Keratinocyte (primary cell): ENCODE measurements at regions not wholly inside any gene's neighbourhood (a gene's known extent, or its start where the extent isn't known, plus 50 kb on each side); places are given as distances from the start of the nearest gene placed in this dataset.

Source experiments
- DNase-seq: peaks from one replicate; pipeline ENCODE4 v3.0.0-alpha.2; 2011; ENCODE audit warnings: low read depth, missing footprints, low spot score
- FAIRE-seq: peaks from 2 replicates; lab custom pipeline; 2011; peaks lifted over from hg19 to GRCh38; lab: Jason Lieb, UNC
- H2AFZ ChIP-seq: 2 replicates; pipeline ENCODE4 v1.6.0; 2012; ENCODE audit warnings: low read length, control low read depth, inconsistent platforms; ENCODE audit not compliant: control insufficient read depth
- H3K27ac ChIP-seq: 2 replicates; pipeline ENCODE4 v1.5.1; 2011; ENCODE audit warnings: low read length; ENCODE audit not compliant: control insufficient read depth, insufficient read depth
- H3K27me3 ChIP-seq: 3 replicates; pipeline ENCODE4 v1.6.0; 2011; ENCODE audit warnings: low read length; ENCODE audit not compliant: control insufficient read depth, insufficient read depth; ENCODE audit errors: extremely low read depth
- H3K36me3 ChIP-seq, 2 experiments: 2 replicates in 1 of 2; 3 replicates in 1 of 2; pipeline ENCODE4 v1.5.1; 2011; ENCODE audit warnings: low read length in 2 of 2, mild to moderate bottlenecking in 1 of 2; ENCODE audit not compliant: control insufficient read depth in 2 of 2, insufficient read depth in 2 of 2; ENCODE audit errors: extremely low read depth in 1 of 2
- H3K4me1 ChIP-seq: 3 replicates; pipeline ENCODE4 v1.5.1; 2011; ENCODE audit warnings: low read length; ENCODE audit not compliant: control insufficient read depth, insufficient read depth; ENCODE audit errors: extremely low read depth
- H3K4me2 ChIP-seq: 3 replicates; pipeline ENCODE4 v1.6.0; 2011; ENCODE audit warnings: low read depth, low read length; ENCODE audit not compliant: control insufficient read depth, insufficient read depth; ENCODE audit errors: extremely low read depth
- H3K4me3 ChIP-seq, 3 experiments: fragments of 200-600 bp in 1 of 3; sonication (generic) in 1 of 3; 2 replicates in 2 of 3; 3 replicates in 1 of 3; pipeline ENCODE4 v1.5.1; 2011 to 2016; ENCODE audit warnings: low read length in 3 of 3, mild to moderate bottlenecking in 3 of 3, control low read depth in 2 of 3, inconsistent platforms in 1 of 3, low read depth in 1 of 3, mixed read lengths in 1 of 3, mixed run types in 1 of 3, moderate library complexity in 1 of 3; ENCODE audit not compliant: control insufficient read depth in 2 of 3, insufficient read depth in 2 of 3; ENCODE audit errors: extremely low read depth in 1 of 3
- H3K79me2 ChIP-seq: 2 replicates; pipeline ENCODE4 v1.6.0; 2012; ENCODE audit warnings: low read length; ENCODE audit not compliant: control insufficient read depth, insufficient read depth
- H3K9ac ChIP-seq: 3 replicates; pipeline ENCODE4 v1.6.0; 2011; ENCODE audit warnings: low read length; ENCODE audit not compliant: control insufficient read depth, insufficient read depth; ENCODE audit errors: extremely low read depth
- H3K9me1 ChIP-seq: 3 replicates; pipeline ENCODE4 v1.6.0; 2011; ENCODE audit warnings: low read length; ENCODE audit not compliant: control insufficient read depth, insufficient read depth; ENCODE audit errors: extremely low read depth
- H3K9me3 ChIP-seq: 2 replicates; pipeline ENCODE4 v1.5.1; 2012; ENCODE audit warnings: low read depth, low read length; ENCODE audit not compliant: control insufficient read depth
- H4K20me1 ChIP-seq: 3 replicates; pipeline ENCODE4 v1.6.0; 2011; ENCODE audit warnings: low read length; ENCODE audit not compliant: control insufficient read depth, insufficient read depth; ENCODE audit errors: extremely low read depth
- EZH2 ChIP-seq: IDR thresholded peaks from one replicate; pipeline ENCODE4 v1.6.1; 2012; ENCODE audit warnings: inconsistent platforms, mild to moderate bottlenecking, low read length, moderate library complexity
- dilution Hi-C: fragments of 300-500 bp; cut with MboI; formaldehyde crosslinking; loops from one replicate; pipeline ENCODE4 v1.7.0; 2020; ENCODE audit warnings: low sequenced_read_pairs; ENCODE audit not compliant: extremely low pct_ligation_motif_present
- TF ChIP-seq, protein P1 (sequence below), 3 experiments: IDR thresholded peaks in 1 of 3; conservative IDR thresholded peaks in 1 of 3; optimal IDR thresholded peaks in 1 of 3; 2 replicates in 2 of 3; 3 replicates in 1 of 3; pipeline versions ENCODE3 to v1.5.1; 2011; ENCODE audit warnings: low read length in 3 of 3, mild to moderate bottlenecking in 3 of 3, moderate library complexity in 2 of 3, control low read depth in 1 of 3, inconsistent platforms in 1 of 3; ENCODE audit not compliant: insufficient read depth in 2 of 3; ENCODE audit errors: extremely low read depth in 1 of 3

DNA sequence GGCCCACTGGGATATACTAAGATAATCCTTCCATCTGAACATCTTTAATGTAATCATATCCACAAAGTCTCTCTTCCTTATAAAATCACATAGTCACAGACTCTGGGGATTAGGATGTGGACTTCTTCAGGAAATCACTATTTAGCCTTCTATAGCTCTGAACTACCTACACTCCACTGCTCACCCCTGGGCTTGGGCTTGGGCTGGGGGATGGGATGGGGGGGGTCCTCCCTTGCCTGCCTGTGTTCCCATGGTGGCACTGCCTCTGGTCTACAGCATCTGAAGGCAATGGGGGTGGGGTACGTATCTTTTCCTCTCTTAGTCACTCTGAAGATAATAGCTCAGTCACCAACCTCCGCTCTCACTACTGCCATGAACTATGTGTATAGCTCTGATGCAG lies 67.8 kb upstream of the SERTM1 start:
- H4K20me1 ChIP-seq: no peaks in the 10 kb centered on the region
- no peak overlapping the region for H3K9ac ChIP-seq
- H3K27me3 ChIP-seq: no peaks in the 10 kb centered on the region
- no peaks in the 10 kb centered on the region for H3K36me3 ChIP-seq
- H3K4me2 ChIP-seq: no peak overlapping the region
- no peaks in the 10 kb centered on the region for H3K79me2 ChIP-seq
- FAIRE-seq (no peak), DNase-seq (no peak)
- TF ChIP-seq EZH2: no peak
- no peaks in the 10 kb centered on the region for H3K4me1 ChIP-seq
- H3K27ac ChIP-seq: no peak overlapping the region
- H3K9me1 ChIP-seq: no peaks in the 10 kb centered on the region
- no peak overlapping the region for H2AFZ ChIP-seq
- no peak overlapping the region for H3K4me3 ChIP-seq
- dilution Hi-C loops: no loop called here
- H3K9me3 ChIP-seq: no peaks in the 10 kb centered on the region

DNA sequence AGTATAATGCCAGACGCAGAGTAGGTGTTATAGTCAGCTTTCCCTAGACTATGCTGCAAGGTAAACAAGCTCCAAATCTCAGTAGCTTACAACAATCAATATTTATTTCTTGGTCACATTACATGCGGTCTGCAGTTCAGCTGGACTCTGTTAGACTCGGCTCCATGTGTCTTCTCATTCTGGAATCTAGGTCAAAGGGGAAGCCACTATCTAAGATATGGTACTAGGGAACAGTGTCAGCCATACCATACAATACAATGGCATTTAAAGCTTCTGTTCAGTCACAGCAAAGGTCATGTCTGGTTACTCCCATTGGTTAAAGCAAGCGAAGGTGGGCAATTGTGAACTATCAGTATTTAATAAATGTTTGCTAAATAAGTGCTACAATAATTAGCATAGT lies 65.3 kb upstream of the SERTM1 start:
- Histone ChIP-seq H2AFZ (no peak overlapping the region), H3K9me3 (no peaks in the 10 kb centered on the region), H3K27me3 (no peaks in the 10 kb centered on the region), H4K20me1 (no peaks in the 10 kb centered on the region), H3K9ac (no peak overlapping the region), H3K27ac (no peak overlapping the region), H3K4me2 (no peak overlapping the region), H3K9me1 (no peaks in the 10 kb centered on the region), H3K4me3 (no peak overlapping the region), H3K36me3 (no peaks in the 10 kb centered on the region), H3K79me2 (no peaks in the 10 kb centered on the region), H3K4me1 (no peaks in the 10 kb centered on the region)
- dilution Hi-C loops: no loop called here
- TF ChIP-seq, protein P1, sequence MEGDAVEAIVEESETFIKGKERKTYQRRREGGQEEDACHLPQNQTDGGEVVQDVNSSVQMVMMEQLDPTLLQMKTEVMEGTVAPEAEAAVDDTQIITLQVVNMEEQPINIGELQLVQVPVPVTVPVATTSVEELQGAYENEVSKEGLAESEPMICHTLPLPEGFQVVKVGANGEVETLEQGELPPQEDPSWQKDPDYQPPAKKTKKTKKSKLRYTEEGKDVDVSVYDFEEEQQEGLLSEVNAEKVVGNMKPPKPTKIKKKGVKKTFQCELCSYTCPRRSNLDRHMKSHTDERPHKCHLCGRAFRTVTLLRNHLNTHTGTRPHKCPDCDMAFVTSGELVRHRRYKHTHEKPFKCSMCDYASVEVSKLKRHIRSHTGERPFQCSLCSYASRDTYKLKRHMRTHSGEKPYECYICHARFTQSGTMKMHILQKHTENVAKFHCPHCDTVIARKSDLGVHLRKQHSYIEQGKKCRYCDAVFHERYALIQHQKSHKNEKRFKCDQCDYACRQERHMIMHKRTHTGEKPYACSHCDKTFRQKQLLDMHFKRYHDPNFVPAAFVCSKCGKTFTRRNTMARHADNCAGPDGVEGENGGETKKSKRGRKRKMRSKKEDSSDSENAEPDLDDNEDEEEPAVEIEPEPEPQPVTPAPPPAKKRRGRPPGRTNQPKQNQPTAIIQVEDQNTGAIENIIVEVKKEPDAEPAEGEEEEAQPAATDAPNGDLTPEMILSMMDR (optimal IDR thresholded peaks at IDR 0.05 in 1 of 3, IDR thresholded peaks at IDR 0.05 in 1 of 3, conservative IDR thresholded peaks at IDR 0.05 in 1 of 3; ENCODE audit: extremely low read depth in 1 of 3, insufficient read depth in 2 of 3, low read length in 3 of 3): no peak
- TF ChIP-seq EZH2: no peak
- no peak for FAIRE-seq
- no peak for DNase-seq

DNA sequence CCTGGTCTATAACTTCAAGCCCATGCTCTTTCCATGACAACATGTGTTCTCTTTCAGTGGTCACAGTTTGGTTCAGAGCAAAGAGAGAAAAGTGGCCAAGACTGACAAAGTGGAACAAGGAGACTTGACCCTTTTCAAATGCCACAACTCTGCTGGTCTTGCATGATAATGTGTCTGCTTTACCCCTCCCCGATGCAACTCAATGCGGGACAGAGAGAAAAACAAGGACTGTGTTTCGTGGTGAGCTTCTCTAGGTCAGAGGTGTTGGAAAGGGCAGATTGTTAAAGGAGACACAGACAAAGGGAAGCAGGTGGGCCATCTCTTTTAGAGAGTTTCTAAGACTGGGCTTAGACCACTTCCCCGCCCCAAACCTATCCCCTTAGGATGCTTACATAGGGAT lies 61.6 kb upstream of the SERTM1 start:
- Histone ChIP-seq H3K9me3 (no peaks in the 10 kb centered on the region), H3K4me1 (no peaks in the 10 kb centered on the region), H3K9me1 (no peaks in the 10 kb centered on the region), H3K4me3 (no peak overlapping the region), H4K20me1 (no peaks in the 10 kb centered on the region), H3K36me3 (no peaks in the 10 kb centered on the region), H3K27me3 (no peaks in the 10 kb centered on the region), H3K27ac (no peak overlapping the region), H3K4me2 (no peak overlapping the region), H3K79me2 (no peaks in the 10 kb centered on the region), H2AFZ (no peak overlapping the region), H3K9ac (no peak overlapping the region)
- dilution Hi-C loops: no loop called here
- no peak for FAIRE-seq
- TF ChIP-seq EZH2: no peak
- TF ChIP-seq, protein P1 (optimal IDR thresholded peaks at IDR 0.05 in 1 of 3, IDR thresholded peaks at IDR 0.05 in 1 of 3, conservative IDR thresholded peaks at IDR 0.05 in 1 of 3; ENCODE audit: extremely low read depth in 1 of 3, insufficient read depth in 2 of 3, low read length in 3 of 3): no peak
- no peak for DNase-seq
